B cell (primary cell): ENCODE measurements at regions not wholly inside any gene's neighbourhood (a gene's known extent, or its start where the extent isn't known, plus 50 kb on each side); places are given as distances from the start of the nearest gene placed in this dataset.

Source experiments
- EZH2 ChIP-seq: IDR thresholded peaks from 2 replicates; pipeline ENCODE4 v1.6.1; 2012; ENCODE audit warnings: borderline replicate concordance, low read depth, mild to moderate bottlenecking, moderate library complexity, low read length; ENCODE audit not compliant: insufficient read depth, poor library complexity, severe bottlenecking
- TF ChIP-seq, protein P1 (sequence below): fragments of 200-600 bp; IDR thresholded peaks from one replicate; pipeline ENCODE4 v1.8.0; 2022; ENCODE audit warnings: antibody characterized with exemption, mild to moderate bottlenecking

DNA sequence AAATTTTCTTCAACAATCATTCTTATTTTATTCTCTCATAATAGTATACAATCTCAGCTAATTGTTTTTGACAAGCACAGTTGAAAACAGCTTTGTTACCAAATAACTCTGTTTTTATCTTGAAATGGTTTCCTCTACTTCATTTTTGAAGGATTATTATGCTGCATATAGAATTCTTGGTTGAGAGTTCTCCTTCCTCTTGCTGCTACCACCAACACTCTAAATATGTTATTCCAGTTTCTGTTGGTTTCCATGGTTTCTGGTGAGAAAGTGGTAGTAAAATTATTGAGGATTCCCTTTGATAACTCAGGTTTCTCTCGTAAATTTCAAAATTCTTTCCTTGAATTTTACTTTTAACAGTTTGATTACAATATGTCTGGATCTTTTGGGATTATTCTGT, 1725.9 kb downstream of the PCDH9 start:
- TF ChIP-seq, protein P1, sequence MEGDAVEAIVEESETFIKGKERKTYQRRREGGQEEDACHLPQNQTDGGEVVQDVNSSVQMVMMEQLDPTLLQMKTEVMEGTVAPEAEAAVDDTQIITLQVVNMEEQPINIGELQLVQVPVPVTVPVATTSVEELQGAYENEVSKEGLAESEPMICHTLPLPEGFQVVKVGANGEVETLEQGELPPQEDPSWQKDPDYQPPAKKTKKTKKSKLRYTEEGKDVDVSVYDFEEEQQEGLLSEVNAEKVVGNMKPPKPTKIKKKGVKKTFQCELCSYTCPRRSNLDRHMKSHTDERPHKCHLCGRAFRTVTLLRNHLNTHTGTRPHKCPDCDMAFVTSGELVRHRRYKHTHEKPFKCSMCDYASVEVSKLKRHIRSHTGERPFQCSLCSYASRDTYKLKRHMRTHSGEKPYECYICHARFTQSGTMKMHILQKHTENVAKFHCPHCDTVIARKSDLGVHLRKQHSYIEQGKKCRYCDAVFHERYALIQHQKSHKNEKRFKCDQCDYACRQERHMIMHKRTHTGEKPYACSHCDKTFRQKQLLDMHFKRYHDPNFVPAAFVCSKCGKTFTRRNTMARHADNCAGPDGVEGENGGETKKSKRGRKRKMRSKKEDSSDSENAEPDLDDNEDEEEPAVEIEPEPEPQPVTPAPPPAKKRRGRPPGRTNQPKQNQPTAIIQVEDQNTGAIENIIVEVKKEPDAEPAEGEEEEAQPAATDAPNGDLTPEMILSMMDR = no peak
- no peak for TF ChIP-seq EZH2
